CD4-positive, alpha-beta T cell (primary cell): ENCODE measurements at regions not wholly inside any gene's neighbourhood (a gene's known extent, or its start where the extent isn't known, plus 50 kb on each side); places are given as distances from the start of the nearest gene placed in this dataset.

Experiments
- ATAC-seq: fragments of 200-7000 bp; cut with Tn5 transposase; one replicate; pipeline ENCODE4 v1.10.0; 2022; ENCODE audit warnings: mild to moderate bottlenecking; ENCODE audit not compliant: poor library complexity
- CTCF ChIA-PET: fragments of 350-600 bp; sonication (Branson Sonifier 250); formaldehyde crosslinking; loops from one replicate; lab custom pipeline; 2021; ENCODE audit warnings: antibody characterized with exemption, inconsistent platforms; lab: Charles Lee
- POLR2A ChIA-PET: fragments of 350-600 bp; sonication (Branson Sonifier 250); formaldehyde crosslinking; loops from one replicate; lab custom pipeline; 2021; ENCODE audit warnings: antibody characterized with exemption, inconsistent platforms; lab: Charles Lee
- DNase-seq, 14 experiments: peaks; one replicate each; pipeline ENCODE4 v3.0.0-alpha.2; 2013 to 2020; ENCODE audit warnings: mixed read lengths in 2 of 14
- H3K27ac ChIP-seq, 2 donors: one replicate each; pipeline versions ENCODE4 v1.5.1 to v1.7.0; 2013; ENCODE audit warnings: low read length in 2 of 2, low read depth in 1 of 2, mild to moderate bottlenecking in 1 of 2
- H3K27me3 ChIP-seq, 2 experiments: 1 replicate in 1 of 2; 2 replicates in 1 of 2; pipeline versions ENCODE4 v1.6.1 to v1.7.0; 2013; ENCODE audit warnings: low read length in 2 of 2, control low read depth in 1 of 2, mild to moderate bottlenecking in 1 of 2, moderate library complexity in 1 of 2; ENCODE audit not compliant: insufficient read depth in 2 of 2, control insufficient read depth in 1 of 2
- H3K36me3 ChIP-seq: one replicate; pipeline ENCODE4 v1.6.1; 2013; ENCODE audit warnings: low read length, control low read depth; ENCODE audit not compliant: insufficient read depth
- H3K4me1 ChIP-seq: one replicate; pipeline ENCODE4 v1.6.1; 2013; ENCODE audit warnings: low read length, control low read depth; ENCODE audit not compliant: insufficient read depth
- H3K4me3 ChIP-seq: one replicate; pipeline ENCODE4 v1.5.1; 2013; ENCODE audit warnings: mild to moderate bottlenecking, low read length, moderate library complexity
- H3K9me3 ChIP-seq, 2 experiments: 1 replicate in 1 of 2; 2 replicates in 1 of 2; pipeline versions ENCODE4 v1.6.1 to v1.7.0; 2013; ENCODE audit warnings: low read length in 2 of 2, mild to moderate bottlenecking in 2 of 2, control low read depth in 1 of 2, moderate library complexity in 1 of 2; ENCODE audit not compliant: control insufficient read depth in 1 of 2, insufficient read depth in 1 of 2
- H3K27ac Mint-ChIP-seq: one replicate; pipeline ENCODE4 v1.8.0; 2020; ENCODE audit warnings: mixed read lengths
- H3K27me3 Mint-ChIP-seq: one replicate; pipeline ENCODE4 v1.8.0; 2021; ENCODE audit warnings: mixed read lengths
- H3K36me3 Mint-ChIP-seq: one replicate; pipeline ENCODE4 v1.8.0; 2021; ENCODE audit warnings: low read depth, mixed read lengths
- H3K4me1 Mint-ChIP-seq: one replicate; pipeline ENCODE4 v1.8.0; 2021; ENCODE audit warnings: low read depth, mixed read lengths
- H3K4me3 Mint-ChIP-seq: one replicate; pipeline ENCODE4 v1.8.0; 2020; ENCODE audit warnings: mild to moderate bottlenecking, mixed read lengths
- H3K9me3 Mint-ChIP-seq: one replicate; pipeline ENCODE4 v1.8.0; 2020; ENCODE audit warnings: mixed read lengths
- CTCF ChIP-seq: fragments of 200-600 bp; IDR thresholded peaks from one replicate; pipeline ENCODE4 v1.8.0; 2022; ENCODE audit warnings: antibody characterized with exemption, mild to moderate bottlenecking
- intact Hi-C, 2 experiments: fragments of 100-400 bp; cut with DNase I in 1 of 2; cut with micrococcal nuclease in 1 of 2; formaldehyde crosslinking; loops; one replicate each; pipeline versions ENCODE4 v1.15.1 to v1.9.0; 2023 to 2025; cut with DNase I, micrococcal nuclease

DNA sequence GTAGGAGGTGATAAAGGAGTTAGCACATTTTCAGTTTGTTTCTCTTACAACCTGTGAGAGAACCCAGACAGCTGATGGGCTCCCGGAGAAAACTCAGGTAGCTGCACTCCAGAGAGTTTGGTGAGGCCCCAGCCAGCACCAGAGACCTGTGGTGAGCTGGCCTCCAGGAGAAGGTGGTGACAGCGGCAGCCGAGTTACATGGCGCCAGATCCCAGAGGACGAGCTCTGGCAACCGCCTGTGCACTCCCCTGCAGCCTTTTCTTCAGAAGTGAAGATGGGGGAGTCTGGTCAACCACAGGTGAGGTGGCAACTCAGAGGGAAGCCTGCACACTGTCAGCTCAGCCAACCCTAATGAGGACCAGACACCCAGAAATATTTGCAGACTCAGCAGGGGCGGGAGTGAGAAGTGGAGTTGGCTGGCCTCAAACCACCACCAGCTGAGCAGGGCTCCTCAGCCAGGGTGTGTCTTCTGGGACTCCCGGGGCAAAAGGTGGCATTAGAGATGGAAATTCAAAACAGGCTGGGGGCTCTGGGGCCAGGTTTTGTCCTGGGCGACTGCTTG is 209.7 kb downstream of the SETD4 start:
- Mint-ChIP-seq H3K27me3 (peaks cover 16% of the 10 kb centered on the region), H3K4me1 (no peaks in the 10 kb centered on the region), H3K36me3 (no peaks in the 10 kb centered on the region), H3K9me3 (no peaks in the 10 kb centered on the region), H3K27ac (no peak overlapping the region), H3K4me3 (no peak overlapping the region)
- Histone ChIP-seq H3K9me3 (no peaks in the 10 kb centered on the region), H3K4me1 (no peaks in the 10 kb centered on the region), H3K4me3 (no peak overlapping the region), H3K27me3 (peaks cover 4 to 6% of the 10 kb centered on the region in 2 experiments), H3K36me3 (no peaks in the 10 kb centered on the region), H3K27ac (no peak overlapping the region)
- no peak for DNase-seq
- ATAC-seq, result no peak
- CTCF ChIA-PET, result no interaction called here
- no peak for TF ChIP-seq CTCF
- POLR2A ChIA-PET, result no interaction called here
- intact Hi-C loops, result no loop called here

- intact Hi-C loops, result no loop called here
- Histone ChIP-seq H3K27me3 (peaks cover 4 to 6% of the 10 kb centered on the region in 2 experiments), H3K4me3 (no peak overlapping the region), H3K27ac (no peak overlapping the region), H3K36me3 (no peaks in the 10 kb centered on the region), H3K4me1 (no peaks in the 10 kb centered on the region), H3K9me3 (no peaks in the 10 kb centered on the region)
- Mint-ChIP-seq H3K4me3 (no peak overlapping the region), H3K9me3 (no peaks in the 10 kb centered on the region), H3K27ac (no peak overlapping the region), H3K4me1 (no peaks in the 10 kb centered on the region), H3K36me3 (no peaks in the 10 kb centered on the region), H3K27me3 (peaks cover 16% of the 10 kb centered on the region)
- no peak for TF ChIP-seq CTCF
- DNase-seq (no peak), ATAC-seq (no peak)
- ChIA-PET CTCF (interaction anchor here (1.8 kb wide), 1 partner anchor 1105 kb away, joined by 4 read pairs; no protein-coding TSS in a partner anchor), POLR2A (no interaction called here)
These were observed 210.3 kb downstream of the SETD4 start for GRCh38 chr21:35850029-35850428.

GRCh38 chr21:35849144-35849543 is 211.2 kb downstream of the SETD4 start:
- H3K4me1 Mint-ChIP-seq, result no peaks in the 10 kb centered on the region
- TF ChIP-seq CTCF, result no peak
- ATAC-seq (no peak), DNase-seq (no peak)
- Histone ChIP-seq H3K27ac (no peak overlapping the region), H3K4me1 (no peaks in the 10 kb centered on the region), H3K9me3 (no peaks in the 10 kb centered on the region), H3K4me3 (no peak overlapping the region), H3K36me3 (no peaks in the 10 kb centered on the region), H3K27me3 (peaks cover 4 to 6% of the 10 kb centered on the region in 2 experiments)
- intact Hi-C loops, result loop anchor here in 1 of 2 experiments (10.0 kb wide), 1 partner anchor 266 kb away; no protein-coding TSS in a partner anchor
- CTCF ChIA-PET, result interaction anchor here (1.1 to 1.8 kb wide), 2 partner anchors 9 to 1104 kb away, joined by 4 read pairs; no protein-coding TSS in a partner anchor
- no peaks in the 10 kb centered on the region for H3K9me3 Mint-ChIP-seq
- H3K4me3 Mint-ChIP-seq, result no peak overlapping the region
- H3K27ac Mint-ChIP-seq, result no peak overlapping the region
- peaks cover 16% of the 10 kb centered on the region for H3K27me3 Mint-ChIP-seq
- H3K36me3 Mint-ChIP-seq, result no peaks in the 10 kb centered on the region
- POLR2A ChIA-PET, result no interaction called here
